GM10248 (cell line): ENCODE measurements at regions not wholly inside any gene's neighbourhood (a gene's known extent, or its start where the extent isn't known, plus 50 kb on each side); places are given as distances from the start of the nearest gene placed in this dataset.

Experiments
- CTCF ChIA-PET: fragments of 300-600 bp; sonication (Branson Sonifier 250); formaldehyde crosslinking; extraction: SDS; loops from one replicate; lab custom pipeline; 2021; ENCODE audit warnings: antibody characterized with exemption; lab: Yijun Ruan, JAX
- POLR2A ChIA-PET: fragments of 350-650 bp; sonication (Branson Sonifier 250); formaldehyde crosslinking; extraction: SDS; loops from one replicate; lab custom pipeline; 2020; ENCODE audit warnings: antibody characterized with exemption; lab: Yijun Ruan, JAX
- DNase-seq: peaks from one replicate; pipeline ENCODE4 v3.0.0; 2012; ENCODE audit errors: extremely low spot score
- CTCF ChIP-seq: IDR thresholded peaks from 2 replicates; pipeline ENCODE4 v1.5.1; 2012; ENCODE audit warnings: mild to moderate bottlenecking, low read depth; ENCODE audit errors: extremely low read depth, missing control alignments, control extremely low read depth

GRCh38 chr5:5695266-5695665 lies 272.8 kb downstream of the ICE1 start:
- CTCF ChIA-PET, result interaction anchor here (0.8 kb wide), 1 partner anchor 19 kb away, joined by 3 read pairs; no protein-coding TSS in a partner anchor
- no peak for DNase-seq
- POLR2A ChIA-PET, result no interaction called here
- no peak for TF ChIP-seq CTCF

- CTCF ChIA-PET, result no interaction called here
- POLR2A ChIA-PET, result no interaction called here
- no peak for TF ChIP-seq CTCF
- DNase-seq, result no peak
Observed at GRCh38 chr5:5688925-5689310, 266.4 kb downstream of the ICE1 start.

GRCh38 chr5:5688194-5688924 lies 265.9 kb downstream of the ICE1 start:
- DNase-seq, result no peak
- POLR2A ChIA-PET, result no interaction called here
- no peak for TF ChIP-seq CTCF
- CTCF ChIA-PET, result no interaction called here

- ChIA-PET POLR2A (no interaction called here), CTCF (no interaction called here)
- no peak for TF ChIP-seq CTCF
- no peak for DNase-seq
Observed at GRCh38 chr5:5687113-5687512, 264.6 kb downstream of the ICE1 start.

GRCh38 chr5:5686356-5686755 lies 263.9 kb downstream of the ICE1 start:
- POLR2A ChIA-PET, result no interaction called here
- CTCF ChIA-PET, result no interaction called here
- no peak for DNase-seq
- TF ChIP-seq CTCF, result no peak

GRCh38 chr5:5685737-5686136 lies 263.3 kb downstream of the ICE1 start:
- no peak for TF ChIP-seq CTCF
- ChIA-PET POLR2A (no interaction called here), CTCF (no interaction called here)
- no peak for DNase-seq

- DNase-seq, result no peak
- CTCF ChIA-PET, result no interaction called here
- TF ChIP-seq CTCF, result no peak
- POLR2A ChIA-PET, result no interaction called here
Observed at GRCh38 chr5:5683174-5683573, 260.7 kb downstream of the ICE1 start.
